GM12874 (cell line): ENCODE measurements at regions not wholly inside any gene's neighbourhood (a gene's known extent, or its start where the extent isn't known, plus 50 kb on each side); places are given as distances from the start of the nearest gene placed in this dataset.

ENCODE experiments used
- CTCF ChIP-seq: IDR thresholded peaks from 2 replicates; pipeline ENCODE4 v1.5.1; 2011; ENCODE audit warnings: low read depth, mild to moderate bottlenecking, control low read depth, low read length, moderate library complexity; ENCODE audit not compliant: insufficient read depth

GRCh38 chr10:64271983-64272382 lies 750.8 kb downstream of the REEP3 start:
- TF ChIP-seq CTCF: no peak; the same call in 1 of the 2 replicates

- TF ChIP-seq CTCF: no peak
Observed at GRCh38 chr10:64275001-64275400, 753.8 kb downstream of the REEP3 start.

- no peak for TF ChIP-seq CTCF
Observed at GRCh38 chr10:64275774-64276173, 754.6 kb downstream of the REEP3 start.

- no peak for TF ChIP-seq CTCF
Observed at GRCh38 chr10:64277536-64277935, 756.3 kb downstream of the REEP3 start.

GRCh38 chr10:64283621-64284020 lies 762.4 kb downstream of the REEP3 start:
- TF ChIP-seq CTCF: no peak

GRCh38 chr10:64286533-64286932 lies 765.3 kb downstream of the REEP3 start:
- no peak for TF ChIP-seq CTCF

GRCh38 chr10:64288404-64288803 lies 767.2 kb downstream of the REEP3 start:
- TF ChIP-seq CTCF: no peak

GRCh38 chr10:64303566-64303965 lies 782.4 kb downstream of the REEP3 start:
- no peak for TF ChIP-seq CTCF
